H9 (cell line): ENCODE measurements at regions not wholly inside any gene's neighbourhood (a gene's known extent, or its start where the extent isn't known, plus 50 kb on each side); places are given as distances from the start of the nearest gene placed in this dataset.

Experiments used
- DNase-seq: peaks from one replicate; pipeline ENCODE4 v3.0.0-alpha.2; 2017
- H2AFZ ChIP-seq: one replicate; pipeline ENCODE4 v1.6.1; 2013; ENCODE audit warnings: mild to moderate bottlenecking, low read length, control low read depth, moderate library complexity
- H2AK5ac ChIP-seq: 2 replicates; pipeline ENCODE4 v1.6.1; 2013; ENCODE audit warnings: low read length, control low read depth, mixed read lengths; ENCODE audit not compliant: insufficient read length
- H2BK120ac ChIP-seq: one replicate; pipeline ENCODE4 v1.6.1; 2013; ENCODE audit warnings: low read depth, mild to moderate bottlenecking, low read length, control low read depth, inconsistent platforms; ENCODE audit not compliant: poor library complexity, severe bottlenecking
- H2BK12ac ChIP-seq: 2 replicates; pipeline ENCODE4 v1.6.1; 2013; ENCODE audit warnings: low read length, control low read depth, mixed read lengths, low read depth; ENCODE audit not compliant: insufficient read length
- H2BK15ac ChIP-seq: 2 replicates; pipeline ENCODE4 v1.6.1; 2013; ENCODE audit warnings: low read depth, low read length, control low read depth
- H2BK20ac ChIP-seq: one replicate; pipeline ENCODE4 v1.6.1; 2013; ENCODE audit warnings: low read depth, mild to moderate bottlenecking, low read length, control low read depth, inconsistent platforms; ENCODE audit not compliant: poor library complexity, severe bottlenecking
- H2BK5ac ChIP-seq: 2 replicates; pipeline ENCODE4 v1.6.1; 2013; ENCODE audit warnings: low read length, control low read depth, mixed read lengths; ENCODE audit not compliant: insufficient read length
- H3K14ac ChIP-seq: 2 replicates; pipeline ENCODE4 v1.6.1; 2013; ENCODE audit warnings: low read length, control low read depth; ENCODE audit not compliant: insufficient read depth
- H3K18ac ChIP-seq: 2 replicates; pipeline ENCODE4 v1.6.1; 2013; ENCODE audit warnings: low read depth, mild to moderate bottlenecking, mixed read lengths, low read length, control low read depth; ENCODE audit not compliant: insufficient read length
- H3K23ac ChIP-seq: 2 replicates; pipeline ENCODE4 v1.6.1; 2013; ENCODE audit warnings: low read length, control low read depth, mixed read lengths, low read depth; ENCODE audit not compliant: insufficient read length
- H3K23me2 ChIP-seq: 2 replicates; pipeline ENCODE4 v1.6.1; 2013; ENCODE audit warnings: low read depth, mild to moderate bottlenecking, mixed read lengths, low read length, control low read depth; ENCODE audit not compliant: insufficient read length, poor library complexity, severe bottlenecking
- H3K27ac ChIP-seq: 2 replicates; pipeline ENCODE4 v1.5.1; 2013; ENCODE audit warnings: low read length, control low read depth, mixed read lengths, low read depth; ENCODE audit not compliant: insufficient read length
- H3K27me3 ChIP-seq: 2 replicates; pipeline ENCODE4 v1.6.1; 2013; ENCODE audit warnings: low read length, control low read depth, inconsistent platforms; ENCODE audit not compliant: insufficient read depth
- H3K4ac ChIP-seq: 2 replicates; pipeline ENCODE4 v1.6.1; 2013; ENCODE audit warnings: low read depth, mild to moderate bottlenecking, control low read depth, inconsistent platforms, low read length, moderate library complexity
- H3K4me1 ChIP-seq: 2 replicates; pipeline ENCODE4 v1.6.1; 2013; ENCODE audit warnings: low read length, control low read depth, inconsistent platforms; ENCODE audit not compliant: insufficient read depth
- H3K4me2 ChIP-seq: 2 replicates; pipeline ENCODE4 v1.6.1; 2013; ENCODE audit warnings: low read length, control low read depth, mixed read lengths; ENCODE audit not compliant: insufficient read length, insufficient read depth
- H3K56ac ChIP-seq: 2 replicates; pipeline ENCODE4 v1.6.1; 2013; ENCODE audit warnings: low read depth, mild to moderate bottlenecking, mixed read lengths, low read length, control low read depth; ENCODE audit not compliant: insufficient read length
- H3K79me1 ChIP-seq: 2 replicates; pipeline ENCODE4 v1.6.1; 2013; ENCODE audit warnings: low read depth, mild to moderate bottlenecking, moderate library complexity, low read length, control low read depth, inconsistent platforms; ENCODE audit not compliant: insufficient read depth, poor library complexity, severe bottlenecking
- H3K79me2 ChIP-seq: 2 replicates; pipeline ENCODE4 v1.6.1; 2013; ENCODE audit warnings: low read length, control low read depth, inconsistent platforms; ENCODE audit not compliant: insufficient read depth
- H3K9ac ChIP-seq: 2 replicates; pipeline ENCODE4 v1.6.1; 2013; ENCODE audit warnings: low read length, control low read depth, mixed read lengths; ENCODE audit not compliant: insufficient read length; ENCODE audit errors: extremely low read depth
- H3K9me3 ChIP-seq: one replicate; pipeline ENCODE4 v1.6.1; 2013; ENCODE audit warnings: low read depth, low read length, inconsistent platforms; ENCODE audit not compliant: control insufficient read depth
- H3T11ph ChIP-seq: one replicate; pipeline ENCODE4 v1.6.1; 2013; ENCODE audit warnings: mild to moderate bottlenecking, low read length, control low read depth, inconsistent platforms
- H4K20me1 ChIP-seq: one replicate; pipeline ENCODE4 v1.6.1; 2013; ENCODE audit not compliant: control insufficient read depth, insufficient read length, insufficient read depth
- H4K5ac ChIP-seq: 2 replicates; pipeline ENCODE4 v1.6.1; 2013; ENCODE audit warnings: low read depth, mild to moderate bottlenecking, mixed read lengths, low read length, control low read depth; ENCODE audit not compliant: insufficient read length
- H4K8ac ChIP-seq: replicated peaks from 2 replicates; pipeline ENCODE4 v1.6.1; 2013; ENCODE audit warnings: low read length, control low read depth, mixed read lengths, low read depth; ENCODE audit not compliant: insufficient read length
- H4K91ac ChIP-seq: 2 replicates; pipeline ENCODE4 v1.6.1; 2013; ENCODE audit warnings: low read depth, mild to moderate bottlenecking, moderate library complexity, mixed read lengths, low read length, control low read depth; ENCODE audit not compliant: insufficient read length
- H3K27ac Mint-ChIP-seq, 3 experiments: 2 replicates in 2 of 3; 3 replicates in 1 of 3; pipeline ENCODE4 v1.8.0; 2020 to 2021; ENCODE audit warnings: mixed read lengths in 3 of 3, mild to moderate bottlenecking in 1 of 3, moderate library complexity in 1 of 3
- H3K27me3 Mint-ChIP-seq: 2 replicates; pipeline ENCODE4 v1.8.0; 2021; ENCODE audit warnings: low read depth, mild to moderate bottlenecking, moderate library complexity, mixed read lengths
- H3K36me3 Mint-ChIP-seq, 3 experiments: 2 replicates in 2 of 3; 3 replicates in 1 of 3; pipeline ENCODE4 v1.8.0; 2020 to 2021; ENCODE audit warnings: low read depth in 3 of 3, mixed read lengths in 3 of 3; ENCODE audit not compliant: insufficient read depth in 1 of 3
- H3K4me1 Mint-ChIP-seq, 2 experiments: 2 replicates each; pipeline ENCODE4 v1.8.0; 2020; ENCODE audit warnings: mixed read lengths in 2 of 2
- H3K4me3 Mint-ChIP-seq, 2 experiments: 2 replicates in 1 of 2; 3 replicates in 1 of 2; pipeline ENCODE4 v1.8.0; 2020 to 2021; ENCODE audit warnings: mild to moderate bottlenecking in 2 of 2, mixed read lengths in 2 of 2, moderate library complexity in 1 of 2
- H3K9me3 Mint-ChIP-seq, 2 experiments: 2 replicates in 1 of 2; 3 replicates in 1 of 2; pipeline ENCODE4 v1.8.0; 2020; ENCODE audit warnings: mild to moderate bottlenecking in 2 of 2, mixed read lengths in 2 of 2, moderate library complexity in 1 of 2
- CTCF ChIP-seq: fragments of 200-600 bp; sonication (generic); conservative IDR thresholded peaks from 3 replicates; pipeline ENCODE4 v1.8.0; 2021; ENCODE audit warnings: antibody characterized with exemption, mild to moderate bottlenecking
- WGBS: extraction: QIAGEN DNeasy Blood & Tissue Kit; methylation state at CpG from one replicate; pipeline ENCODE4 v1.1.7; 2013; ENCODE audit warnings: missing lambda C conversion rate, low lambda C conversion rate, mixed read lengths; ENCODE audit not compliant: insufficient read length; ENCODE audit errors: extremely low coverage; 5-methylcytosine and 5-hydroxymethylcytosine counted together

- Histone ChIP-seq H2BK120ac (no peak overlapping the region), H3K79me1 (no peaks in the 10 kb centered on the region), H3K27ac (no peak overlapping the region), H3K4ac (no peak overlapping the region), H3K27me3 (no peaks in the 10 kb centered on the region), H3K4me1 (no peaks in the 10 kb centered on the region), H3K18ac (no peak overlapping the region), H3K23ac (no peak overlapping the region), H2BK20ac (no peak overlapping the region), H2AFZ (no peak overlapping the region), H2AK5ac (no peak overlapping the region), H2BK12ac (no peak overlapping the region), H4K8ac (no peak overlapping the region), H4K91ac (no peak overlapping the region), H2BK15ac (no peak overlapping the region), H3K23me2 (no peaks in the 10 kb centered on the region), H4K5ac (no peak overlapping the region), H3K14ac (no peak overlapping the region), H2BK5ac (no peak overlapping the region), H3K79me2 (no peaks in the 10 kb centered on the region), H4K20me1 (no peaks in the 10 kb centered on the region), H3K4me2 (no peak overlapping the region), H3K9ac (no peak overlapping the region), H3T11ph (no peak overlapping the region), H3K9me3 (peaks cover 9% of the 10 kb centered on the region), H3K56ac (no peak overlapping the region)
- TF ChIP-seq CTCF, result no peak
- no peaks in the 10 kb centered on the region for H3K4me1 Mint-ChIP-seq
- no peak overlapping the region for H3K4me3 Mint-ChIP-seq
- DNase-seq, result no peak
- no CpG with 5 or more reads among the region's 4 CpGs for WGBS
- H3K27ac Mint-ChIP-seq, result no peak overlapping the region
- H3K9me3 Mint-ChIP-seq, result peaks cover 21 to 26% of the 10 kb centered on the region in 2 experiments
- no peaks in the 10 kb centered on the region for H3K27me3 Mint-ChIP-seq
- peaks cover 2 to 20% (median 13%) of the 10 kb centered on the region in 3 experiments; a peak in 6 of 7 replicates for H3K36me3 Mint-ChIP-seq
These were observed 153.8 kb downstream of the AREG start for GRCh38 chr4:74598611-74599325.
